GM23338 (cell line): ENCODE measurements at regions not wholly inside any gene's neighbourhood (a gene's known extent, or its start where the extent isn't known, plus 50 kb on each side); places are given as distances from the start of the nearest gene placed in this dataset.

Experiments
- ATAC-seq: fragments of 200-7000 bp; cut with Tn5 transposase; 3 replicates; pipeline ENCODE4 v1.9.1; 2020
- DNase-seq: peaks from one replicate; pipeline ENCODE4 v3.0.0-alpha.2; 2015; ENCODE audit warnings: low spot score
- H2AFZ ChIP-seq: fragments of 200-600 bp; sonication (generic); 2 replicates; pipeline ENCODE4 v1.8.0; 2016; ENCODE audit warnings: antibody characterized with exemption, mild to moderate bottlenecking, moderate library complexity
- H3F3A ChIP-seq: fragments of 200-600 bp; sonication (generic); replicated peaks from 2 replicates; pipeline ENCODE4 v1.8.0; 2017; ENCODE audit warnings: antibody characterized with exemption, mixed run types, low read depth
- H3K27ac ChIP-seq: fragments of 200-600 bp; sonication (generic); 2 replicates; pipeline ENCODE4 v1.6.1; 2016; ENCODE audit warnings: low read depth
- H3K27me3 ChIP-seq: fragments of 200-600 bp; sonication (generic); 2 replicates; pipeline ENCODE4 v1.8.0; 2016; ENCODE audit warnings: mild to moderate bottlenecking, mixed run types, moderate library complexity; ENCODE audit not compliant: insufficient read depth
- H3K36me3 ChIP-seq: fragments of 200-600 bp; sonication (generic); 2 replicates; pipeline ENCODE4 v1.8.0; 2016; ENCODE audit warnings: mild to moderate bottlenecking; ENCODE audit not compliant: insufficient read depth
- H3K4me1 ChIP-seq: fragments of 200-600 bp; sonication (generic); 2 replicates; pipeline ENCODE4 v1.8.0; 2016; ENCODE audit warnings: mild to moderate bottlenecking, moderate library complexity; ENCODE audit not compliant: insufficient read depth
- H3K4me2 ChIP-seq: fragments of 200-600 bp; sonication (generic); 2 replicates; pipeline ENCODE4 v1.7.1; 2017; ENCODE audit warnings: mixed run types
- H3K4me3 ChIP-seq: fragments of 200-600 bp; sonication (generic); 2 replicates; pipeline ENCODE4 v1.6.1; 2016; ENCODE audit warnings: mixed run types
- H3K79me2 ChIP-seq: fragments of 200-600 bp; sonication (generic); replicated peaks from 2 replicates; pipeline ENCODE4 v1.8.0; 2017; ENCODE audit warnings: mild to moderate bottlenecking; ENCODE audit not compliant: insufficient read depth
- H3K9me2 ChIP-seq: fragments of 200-600 bp; sonication (generic); 2 replicates; pipeline ENCODE4 v1.8.0; 2017; ENCODE audit not compliant: insufficient read depth
- H4K20me1 ChIP-seq: fragments of 200-600 bp; sonication (generic); replicated peaks from 2 replicates; pipeline ENCODE4 v1.8.0; 2017; ENCODE audit warnings: mild to moderate bottlenecking; ENCODE audit not compliant: insufficient read depth
- H3K27ac Mint-ChIP-seq: 2 replicates; pipeline ENCODE4 v1.8.0; 2020; ENCODE audit warnings: inconsistent platforms, mild to moderate bottlenecking, moderate library complexity, mixed read lengths
- H3K27me3 Mint-ChIP-seq: 3 replicates; pipeline ENCODE4 v1.8.0; 2022; ENCODE audit warnings: low read depth, mild to moderate bottlenecking, moderate library complexity, mixed read lengths, inconsistent platforms; ENCODE audit not compliant: insufficient read depth, poor library complexity
- H3K36me3 Mint-ChIP-seq: 3 replicates; pipeline ENCODE4 v1.8.0; 2021; ENCODE audit warnings: low read depth, mild to moderate bottlenecking, inconsistent platforms, moderate library complexity, mixed read lengths
- H3K4me1 Mint-ChIP-seq: 3 replicates; pipeline ENCODE4 v1.8.0; 2020; ENCODE audit warnings: mild to moderate bottlenecking, inconsistent platforms, mixed read lengths
- H3K4me3 Mint-ChIP-seq: 3 replicates; pipeline ENCODE4 v1.8.0; 2021; ENCODE audit warnings: moderate library complexity, mild to moderate bottlenecking, inconsistent platforms, mixed read lengths
- H3K9me3 Mint-ChIP-seq: 3 replicates; pipeline ENCODE4 v1.8.0; 2020; ENCODE audit warnings: moderate library complexity, mild to moderate bottlenecking, inconsistent platforms, mixed read lengths
- CREB1 ChIP-seq: fragments of 250-450 bp; sonication (Bioruptor Pico); IDR thresholded peaks from 2 replicates; pipeline ENCODE4 v1.5.0; 2020; ENCODE audit warnings: low read depth, mild to moderate bottlenecking, moderate library complexity
- EZH2phosphoT487 ChIP-seq: fragments of 200-600 bp; sonication (generic); IDR thresholded peaks from one replicate; pipeline ENCODE4 v1.8.1; 2018; ENCODE audit warnings: antibody characterized with exemption; ENCODE audit not compliant: unreplicated experiment
- NANOG ChIP-seq: IDR thresholded peaks from 2 replicates; pipeline ENCODE4 v1.6.1; 2016; ENCODE audit warnings: antibody characterized with exemption, borderline replicate concordance
- STAT1 ChIP-seq: IDR thresholded peaks from one replicate; pipeline ENCODE4 v1.6.1; 2016; ENCODE audit warnings: antibody characterized with exemption; ENCODE audit not compliant: unreplicated experiment
- ZNF331 ChIP-seq: fragments of 250-450 bp; sonication (Bioruptor Pico); IDR thresholded peaks from 2 replicates; pipeline ENCODE4 v1.5.0; 2020; ENCODE audit warnings: low read depth, mild to moderate bottlenecking, moderate library complexity
- TF ChIP-seq, protein P1 (sequence below): fragments of 250-450 bp; sonication (Bioruptor Pico); IDR thresholded peaks from 2 replicates; pipeline ENCODE4 v1.5.0; 2020; ENCODE audit warnings: mild to moderate bottlenecking, moderate library complexity
- TF ChIP-seq, protein P2 (sequence below): IDR thresholded peaks from 2 replicates; pipeline ENCODE4 v1.6.1; 2016; ENCODE audit warnings: antibody characterized with exemption

DNA sequence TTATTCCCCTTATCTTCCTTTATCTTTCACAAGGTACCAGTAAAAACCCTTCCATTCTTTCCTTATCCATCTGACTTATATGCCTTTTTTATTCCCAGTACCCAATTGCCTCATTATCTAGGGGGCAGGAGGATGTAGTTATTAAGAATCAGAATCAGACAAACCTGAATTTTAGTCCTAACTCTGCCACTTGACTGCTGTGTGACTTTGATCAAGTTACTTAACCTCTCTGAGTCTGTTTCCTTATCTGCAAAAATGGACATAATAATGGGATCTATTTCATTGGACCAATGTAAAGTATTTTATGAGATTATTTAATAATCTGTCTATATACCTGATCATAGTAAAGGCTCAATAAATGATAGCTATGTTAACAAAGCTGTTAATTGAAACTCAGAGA, 59.6 kb upstream of the SIX3 start (continued):
- TF ChIP-seq, protein P1, sequence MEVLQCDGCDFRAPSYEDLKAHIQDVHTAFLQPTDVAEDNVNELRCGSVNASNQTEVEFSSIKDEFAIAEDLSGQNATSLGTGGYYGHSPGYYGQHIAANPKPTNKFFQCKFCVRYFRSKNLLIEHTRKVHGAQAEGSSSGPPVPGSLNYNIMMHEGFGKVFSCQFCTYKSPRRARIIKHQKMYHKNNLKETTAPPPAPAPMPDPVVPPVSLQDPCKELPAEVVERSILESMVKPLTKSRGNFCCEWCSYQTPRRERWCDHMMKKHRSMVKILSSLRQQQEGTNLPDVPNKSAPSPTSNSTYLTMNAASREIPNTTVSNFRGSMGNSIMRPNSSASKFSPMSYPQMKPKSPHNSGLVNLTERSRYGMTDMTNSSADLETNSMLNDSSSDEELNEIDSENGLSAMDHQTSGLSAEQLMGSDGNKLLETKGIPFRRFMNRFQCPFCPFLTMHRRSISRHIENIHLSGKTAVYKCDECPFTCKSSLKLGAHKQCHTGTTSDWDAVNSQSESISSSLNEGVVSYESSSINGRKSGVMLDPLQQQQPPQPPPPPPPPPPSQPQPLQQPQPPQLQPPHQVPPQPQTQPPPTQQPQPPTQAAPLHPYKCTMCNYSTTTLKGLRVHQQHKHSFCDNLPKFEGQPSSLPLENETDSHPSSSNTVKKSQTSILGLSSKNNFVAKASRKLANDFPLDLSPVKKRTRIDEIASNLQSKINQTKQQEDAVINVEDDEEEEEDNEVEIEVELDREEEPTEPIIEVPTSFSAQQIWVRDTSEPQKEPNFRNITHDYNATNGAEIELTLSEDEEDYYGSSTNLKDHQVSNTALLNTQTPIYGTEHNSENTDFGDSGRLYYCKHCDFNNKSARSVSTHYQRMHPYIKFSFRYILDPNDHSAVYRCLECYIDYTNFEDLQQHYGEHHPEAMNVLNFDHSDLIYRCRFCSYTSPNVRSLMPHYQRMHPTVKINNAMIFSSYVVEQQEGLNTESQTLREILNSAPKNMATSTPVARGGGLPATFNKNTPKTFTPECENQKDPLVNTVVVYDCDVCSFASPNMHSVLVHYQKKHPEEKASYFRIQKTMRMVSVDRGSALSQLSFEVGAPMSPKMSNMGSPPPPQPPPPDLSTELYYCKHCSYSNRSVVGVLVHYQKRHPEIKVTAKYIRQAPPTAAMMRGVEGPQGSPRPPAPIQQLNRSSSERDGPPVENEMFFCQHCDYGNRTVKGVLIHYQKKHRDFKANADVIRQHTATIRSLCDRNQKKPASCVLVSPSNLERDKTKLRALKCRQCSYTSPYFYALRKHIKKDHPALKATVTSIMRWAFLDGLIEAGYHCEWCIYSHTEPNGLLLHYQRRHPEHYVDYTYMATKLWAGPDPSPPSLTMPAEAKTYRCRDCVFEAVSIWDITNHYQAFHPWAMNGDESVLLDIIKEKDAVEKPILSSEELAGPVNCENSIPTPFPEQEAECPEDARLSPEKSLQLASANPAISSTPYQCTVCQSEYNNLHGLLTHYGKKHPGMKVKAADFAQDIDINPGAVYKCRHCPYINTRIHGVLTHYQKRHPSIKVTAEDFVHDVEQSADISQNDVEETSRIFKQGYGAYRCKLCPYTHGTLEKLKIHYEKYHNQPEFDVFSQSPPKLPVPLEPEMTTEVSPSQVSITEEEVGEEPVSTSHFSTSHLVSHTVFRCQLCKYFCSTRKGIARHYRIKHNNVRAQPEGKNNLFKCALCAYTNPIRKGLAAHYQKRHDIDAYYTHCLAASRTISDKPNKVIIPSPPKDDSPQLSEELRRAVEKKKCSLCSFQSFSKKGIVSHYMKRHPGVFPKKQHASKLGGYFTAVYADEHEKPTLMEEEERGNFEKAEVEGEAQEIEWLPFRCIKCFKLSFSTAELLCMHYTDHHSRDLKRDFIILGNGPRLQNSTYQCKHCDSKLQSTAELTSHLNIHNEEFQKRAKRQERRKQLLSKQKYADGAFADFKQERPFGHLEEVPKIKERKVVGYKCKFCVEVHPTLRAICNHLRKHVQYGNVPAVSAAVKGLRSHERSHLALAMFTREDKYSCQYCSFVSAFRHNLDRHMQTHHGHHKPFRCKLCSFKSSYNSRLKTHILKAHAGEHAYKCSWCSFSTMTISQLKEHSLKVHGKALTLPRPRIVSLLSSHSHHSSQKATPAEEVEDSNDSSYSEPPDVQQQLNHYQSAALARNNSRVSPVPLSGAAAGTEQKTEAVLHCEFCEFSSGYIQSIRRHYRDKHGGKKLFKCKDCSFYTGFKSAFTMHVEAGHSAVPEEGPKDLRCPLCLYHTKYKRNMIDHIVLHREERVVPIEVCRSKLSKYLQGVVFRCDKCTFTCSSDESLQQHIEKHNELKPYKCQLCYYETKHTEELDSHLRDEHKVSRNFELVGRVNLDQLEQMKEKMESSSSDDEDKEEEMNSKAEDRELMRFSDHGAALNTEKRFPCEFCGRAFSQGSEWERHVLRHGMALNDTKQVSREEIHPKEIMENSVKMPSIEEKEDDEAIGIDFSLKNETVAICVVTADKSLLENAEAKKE (CRISPR knock-in tag) = no peak
- TF ChIP-seq CREB1 (CRISPR knock-in tag) = no peak
- no peak for TF ChIP-seq ZNF331
- TF ChIP-seq NANOG = no peak

DNA sequence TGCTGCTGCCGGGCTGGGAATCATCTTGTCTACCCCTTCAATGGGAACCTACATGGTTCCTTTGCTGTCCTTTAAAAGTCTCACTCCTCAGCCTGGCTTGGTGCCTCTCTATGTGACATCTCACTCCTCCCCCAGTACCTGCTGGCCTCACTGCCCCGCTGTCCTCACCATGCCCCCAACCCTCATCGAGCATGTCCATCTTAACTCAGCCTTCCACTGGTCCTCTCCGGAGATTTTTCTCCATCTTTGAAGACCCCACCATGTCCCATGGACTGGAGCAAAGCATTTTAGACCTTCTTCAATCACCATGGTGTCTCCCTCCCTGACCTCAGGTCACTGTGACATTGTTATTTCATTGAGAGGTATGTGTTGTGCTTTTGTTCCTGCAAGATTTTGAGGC, 58.1 kb upstream of the SIX3 start:
- no peak overlapping the region for H3K4me3 Mint-ChIP-seq
- Histone ChIP-seq H3K4me1 (peaks cover 25% of the 10 kb centered on the region; the same call in 1 of the 2 replicates), H2AFZ (no peak overlapping the region), H3K4me2 (no peak overlapping the region), H3K36me3 (no peaks in the 10 kb centered on the region), H3F3A (0 out of 2 replicates have a peak, but pooled peaks cover 2% of the 10 kb centered on the region), H3K27ac (no peak overlapping the region), H3K79me2 (no peaks in the 10 kb centered on the region), H4K20me1 (no peaks in the 10 kb centered on the region), H3K4me3 (no peak overlapping the region), H3K27me3 (no peaks in the 10 kb centered on the region), H3K9me2 (peaks cover 22% of the 10 kb centered on the region; the same call in 1 of the 2 replicates)
- H3K27me3 Mint-ChIP-seq = peaks cover 4% of the 10 kb centered on the region
- H3K9me3 Mint-ChIP-seq = no peaks in the 10 kb centered on the region
- ATAC-seq = no peak
- DNase-seq = no peak
- no peaks in the 10 kb centered on the region for H3K36me3 Mint-ChIP-seq
- H3K27ac Mint-ChIP-seq = no peak overlapping the region
- H3K4me1 Mint-ChIP-seq = peaks cover 30% of the 10 kb centered on the region
- TF ChIP-seq, protein P2, sequence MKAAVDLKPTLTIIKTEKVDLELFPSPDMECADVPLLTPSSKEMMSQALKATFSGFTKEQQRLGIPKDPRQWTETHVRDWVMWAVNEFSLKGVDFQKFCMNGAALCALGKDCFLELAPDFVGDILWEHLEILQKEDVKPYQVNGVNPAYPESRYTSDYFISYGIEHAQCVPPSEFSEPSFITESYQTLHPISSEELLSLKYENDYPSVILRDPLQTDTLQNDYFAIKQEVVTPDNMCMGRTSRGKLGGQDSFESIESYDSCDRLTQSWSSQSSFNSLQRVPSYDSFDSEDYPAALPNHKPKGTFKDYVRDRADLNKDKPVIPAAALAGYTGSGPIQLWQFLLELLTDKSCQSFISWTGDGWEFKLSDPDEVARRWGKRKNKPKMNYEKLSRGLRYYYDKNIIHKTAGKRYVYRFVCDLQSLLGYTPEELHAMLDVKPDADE = no peak
- no peak for TF ChIP-seq STAT1
- TF ChIP-seq EZH2phosphoT487 = no peak
- TF ChIP-seq ZNF331 = no peak
- TF ChIP-seq CREB1 (CRISPR knock-in tag) = no peak
- TF ChIP-seq, protein P1 (CRISPR knock-in tag) = no peak
